Parathyroid adenoma (tissue), 2 donors: ENCODE measurements at regions not wholly inside any gene's neighbourhood (a gene's known extent, or its start where the extent isn't known, plus 50 kb on each side); places are given as distances from the start of the nearest gene placed in this dataset.
A peak's percentile ranks its signal among the peaks of the same experiment; 100 is the strongest.

Experiments used
- H2AFZ ChIP-seq: fragments of 300-600 bp; sonication (generic); one replicate; pipeline ENCODE4 v1.7.0; 2017; ENCODE audit warnings: antibody characterized with exemption, mild to moderate bottlenecking
- H3K27ac ChIP-seq: fragments of 300-600 bp; sonication (generic); one replicate; pipeline ENCODE4 v1.7.0; 2017
- H3K27me3 ChIP-seq: fragments of 300-600 bp; sonication (generic); one replicate; pipeline ENCODE4 v1.7.0; 2017; ENCODE audit warnings: low read length; ENCODE audit not compliant: control insufficient read depth, insufficient read depth
- H3K36me3 ChIP-seq: fragments of 300-600 bp; sonication (generic); one replicate; pipeline ENCODE4 v1.7.0; 2017; ENCODE audit warnings: low read length; ENCODE audit not compliant: control insufficient read depth, insufficient read depth
- H3K4me1 ChIP-seq: fragments of 300-600 bp; sonication (generic); one replicate; pipeline ENCODE4 v1.7.0; 2017; ENCODE audit warnings: control low read depth
- H3K4me2 ChIP-seq: fragments of 300-600 bp; sonication (generic); one replicate; pipeline ENCODE4 v1.7.0; 2017; ENCODE audit warnings: low read length
- H3K4me3 ChIP-seq: fragments of 300-600 bp; sonication (generic); one replicate; pipeline ENCODE4 v1.7.0; 2017; ENCODE audit warnings: low read depth, low read length
- H3K79me2 ChIP-seq: fragments of 300-600 bp; sonication (generic); one replicate; pipeline ENCODE4 v1.7.0; 2017; ENCODE audit warnings: control low read depth
- H3K9ac ChIP-seq: fragments of 300-600 bp; sonication (generic); one replicate; pipeline ENCODE4 v1.7.0; 2017; ENCODE audit warnings: mild to moderate bottlenecking
- H3K9me3 ChIP-seq: fragments of 300-600 bp; sonication (generic); one replicate; pipeline ENCODE4 v1.7.0; 2017; ENCODE audit warnings: low read length; ENCODE audit not compliant: control insufficient read depth
- CTCF ChIP-seq: fragments of 300-600 bp; sonication (generic); IDR thresholded peaks from one replicate; pipeline ENCODE4 v1.7.0; 2017; ENCODE audit warnings: antibody characterized with exemption, mild to moderate bottlenecking
- donor health status: primary hyperparathyroidism.

- H2AFZ ChIP-seq, result peak overlapping the region; percentile 58
- peak overlapping the region; percentile 25 for H3K4me3 ChIP-seq
- H3K4me1 ChIP-seq, result peaks cover 24% of the 10 kb centered on the region
- no peaks in the 10 kb centered on the region for H3K9me3 ChIP-seq
- no peaks in the 10 kb centered on the region for H3K36me3 ChIP-seq
- H3K27ac ChIP-seq, result peak overlapping the region; percentile 84
- peaks cover 29% of the 10 kb centered on the region for H3K79me2 ChIP-seq
- H3K27me3 ChIP-seq, result no peaks in the 10 kb centered on the region
- TF ChIP-seq CTCF, result no peak
- H3K4me2 ChIP-seq, result peak overlapping the region; percentile 27
- H3K9ac ChIP-seq, result no peak overlapping the region
Observed at GRCh38 chr3:42025370-42026138, 63.7 kb upstream of the ULK4 start.

- peak overlapping the region; percentile 1 for H3K4me2 ChIP-seq
- no peaks in the 10 kb centered on the region for H3K36me3 ChIP-seq
- peaks cover 27% of the 10 kb centered on the region for H3K79me2 ChIP-seq
- no peaks in the 10 kb centered on the region for H3K27me3 ChIP-seq
- peak overlapping the region; percentile 28 for H2AFZ ChIP-seq
- H3K4me1 ChIP-seq, result peaks cover 30% of the 10 kb centered on the region
- no peak overlapping the region for H3K4me3 ChIP-seq
- no peak for TF ChIP-seq CTCF
- no peaks in the 10 kb centered on the region for H3K9me3 ChIP-seq
- peak overlapping the region; percentile 84 for H3K27ac ChIP-seq
- no peak overlapping the region for H3K9ac ChIP-seq
Observed at GRCh38 chr3:42024591-42025351, 62.9 kb upstream of the ULK4 start.

GRCh38 chr3:42023380-42023779 is 61.5 kb upstream of the ULK4 start:
- H3K9me3 ChIP-seq, result no peaks in the 10 kb centered on the region
- TF ChIP-seq CTCF, result no peak
- no peak overlapping the region for H2AFZ ChIP-seq
- H3K4me3 ChIP-seq, result no peak overlapping the region
- peaks cover 21% of the 10 kb centered on the region for H3K79me2 ChIP-seq
- no peak overlapping the region for H3K27ac ChIP-seq
- no peaks in the 10 kb centered on the region for H3K27me3 ChIP-seq
- peaks cover 40% of the 10 kb centered on the region for H3K4me1 ChIP-seq
- H3K9ac ChIP-seq, result no peak overlapping the region
- no peaks in the 10 kb centered on the region for H3K36me3 ChIP-seq
- H3K4me2 ChIP-seq, result no peak overlapping the region

GRCh38 chr3:42022355-42022754 is 60.5 kb upstream of the ULK4 start:
- H3K27me3 ChIP-seq, result no peaks in the 10 kb centered on the region
- H2AFZ ChIP-seq, result no peak overlapping the region
- no peak overlapping the region for H3K9ac ChIP-seq
- H3K4me2 ChIP-seq, result no peak overlapping the region
- H3K4me1 ChIP-seq, result peaks cover 40% of the 10 kb centered on the region
- no peaks in the 10 kb centered on the region for H3K36me3 ChIP-seq
- H3K27ac ChIP-seq, result no peak overlapping the region
- TF ChIP-seq CTCF, result no peak
- no peak overlapping the region for H3K4me3 ChIP-seq
- H3K79me2 ChIP-seq, result peaks cover 15% of the 10 kb centered on the region
- H3K9me3 ChIP-seq, result no peaks in the 10 kb centered on the region
